ENCODE measurements at regions not wholly inside any gene's neighbourhood (a gene's known extent, or its start where the extent isn't known, plus 50 kb on each side); places are given as distances from the start of the nearest gene placed in this dataset.

DNA sequence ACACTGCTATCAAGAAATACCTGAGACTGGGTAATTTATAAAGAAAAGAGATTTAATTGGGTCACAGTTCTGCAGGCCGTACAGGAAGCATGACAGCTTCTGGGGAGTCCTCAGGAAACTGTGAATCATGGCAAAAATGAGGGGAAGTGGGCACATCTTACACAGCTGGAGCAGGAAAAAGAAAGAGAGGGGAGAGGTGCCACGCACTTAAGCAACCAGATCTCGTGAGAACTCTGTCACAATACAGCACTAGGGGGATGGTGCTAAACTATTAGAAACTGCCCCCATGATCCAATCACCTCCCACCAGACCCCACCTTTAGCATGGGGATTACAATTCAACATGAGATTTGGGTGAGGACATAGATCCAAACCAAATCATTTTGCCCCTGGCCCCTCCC lies 105.5 kb upstream of the CPLX2 start:
- DNase-seq: no peak

DNA sequence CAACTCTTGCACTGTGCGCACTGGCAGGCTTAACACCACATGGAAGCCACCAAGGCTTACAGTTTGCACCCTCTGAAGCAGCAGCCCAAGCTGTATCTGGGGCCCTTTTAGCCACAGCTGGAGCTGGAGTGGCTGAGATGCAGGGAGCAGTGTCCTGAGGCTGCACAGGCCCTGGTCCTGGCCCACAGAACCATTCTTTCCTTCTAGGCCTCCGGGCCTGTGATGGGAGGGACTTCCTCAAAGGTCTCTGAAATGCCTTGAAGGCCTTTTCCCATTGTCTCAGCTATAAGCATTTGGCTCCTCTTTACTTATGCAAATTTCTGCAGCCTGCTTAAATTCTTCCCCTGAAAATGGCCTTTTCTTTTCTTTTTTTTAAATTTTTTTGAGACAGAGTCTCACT lies 104.4 kb upstream of the CPLX2 start:
- no peak for DNase-seq

DNA sequence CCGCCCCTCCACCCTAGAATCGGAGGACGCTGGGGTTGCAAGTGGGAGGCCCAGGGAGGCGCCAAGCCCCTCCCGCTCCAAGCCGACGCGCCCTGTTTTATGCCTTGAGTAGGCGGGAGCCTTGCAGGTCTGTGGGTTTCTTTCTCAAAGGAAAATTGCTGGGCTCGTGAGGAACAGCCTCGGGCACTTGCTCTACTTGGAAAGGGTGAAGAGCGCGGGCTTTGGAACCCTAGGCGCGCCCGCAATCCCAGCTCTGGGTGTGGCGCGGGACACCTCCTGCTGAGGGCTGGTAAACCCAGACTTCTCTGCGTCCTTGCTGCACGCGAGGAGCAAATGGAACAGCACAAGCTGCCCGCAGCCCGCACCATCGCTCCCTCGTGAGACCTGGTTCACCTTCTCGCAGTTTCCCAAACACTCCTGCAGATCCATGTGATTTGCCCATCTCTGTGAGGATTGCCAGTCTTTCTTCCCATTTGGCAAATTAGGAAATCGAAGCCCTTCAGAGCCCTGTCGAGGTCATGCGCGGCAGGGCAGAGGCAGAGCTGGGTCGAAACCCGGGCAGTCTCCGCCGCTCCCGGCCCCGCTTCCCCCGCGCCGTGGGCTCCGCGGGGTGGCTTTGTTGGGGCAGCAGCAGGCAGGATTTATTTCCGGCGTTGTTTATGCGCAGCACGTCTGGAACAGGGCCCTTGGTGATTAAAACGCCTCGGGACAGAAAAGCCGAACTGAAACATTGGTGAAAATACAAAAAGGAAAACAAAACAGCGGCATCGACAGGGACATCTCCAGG lies 98.4 kb upstream of the CPLX2 start:
- DNase-seq: no peak

DNA sequence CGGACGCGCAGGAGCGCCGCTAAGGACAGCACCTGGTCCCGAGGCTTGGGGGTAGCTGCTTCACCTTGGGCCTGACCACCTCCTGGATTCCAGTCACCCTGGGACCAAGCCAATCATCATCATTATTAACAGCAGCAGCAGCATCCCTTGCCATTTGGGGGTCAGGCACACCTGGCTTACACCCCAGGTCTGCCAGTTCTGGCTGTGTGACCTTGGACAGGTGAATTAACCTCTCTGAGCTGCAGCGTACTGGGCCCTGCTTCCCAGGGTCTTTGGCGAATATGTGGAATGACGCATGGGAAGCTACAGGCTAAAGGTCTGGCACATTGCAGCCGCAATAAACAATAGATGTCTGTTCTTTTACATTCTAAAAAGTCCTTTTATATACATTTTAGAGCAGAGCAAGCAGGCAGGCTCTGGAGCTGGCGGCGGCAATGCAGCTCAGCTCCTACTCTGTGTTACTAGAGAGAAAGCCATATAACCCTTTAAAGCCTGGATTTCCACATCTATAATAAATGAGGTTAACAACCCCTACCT lies 97.8 kb upstream of the CPLX2 start:
- DNase-seq: no peak

DNA sequence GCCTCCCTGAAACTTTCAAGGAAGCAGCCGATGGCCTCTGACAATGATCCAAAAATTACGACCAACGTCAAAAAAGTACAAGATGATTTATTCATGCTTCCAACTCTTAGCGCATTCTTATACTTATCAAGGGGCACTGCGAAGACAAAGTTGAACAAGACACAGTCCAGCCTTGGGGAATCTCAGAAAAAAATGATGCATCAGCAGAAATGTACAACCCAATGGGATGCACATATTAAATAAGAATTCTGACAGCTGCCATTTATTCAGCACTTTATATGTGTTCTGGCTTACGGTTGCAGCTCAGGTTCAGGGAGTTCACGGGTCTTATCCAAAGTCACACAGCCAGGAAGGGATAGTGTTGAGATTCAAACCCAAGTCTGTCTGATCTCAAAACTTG lies 96.0 kb upstream of the CPLX2 start:
- DNase-seq: no peak

DNA sequence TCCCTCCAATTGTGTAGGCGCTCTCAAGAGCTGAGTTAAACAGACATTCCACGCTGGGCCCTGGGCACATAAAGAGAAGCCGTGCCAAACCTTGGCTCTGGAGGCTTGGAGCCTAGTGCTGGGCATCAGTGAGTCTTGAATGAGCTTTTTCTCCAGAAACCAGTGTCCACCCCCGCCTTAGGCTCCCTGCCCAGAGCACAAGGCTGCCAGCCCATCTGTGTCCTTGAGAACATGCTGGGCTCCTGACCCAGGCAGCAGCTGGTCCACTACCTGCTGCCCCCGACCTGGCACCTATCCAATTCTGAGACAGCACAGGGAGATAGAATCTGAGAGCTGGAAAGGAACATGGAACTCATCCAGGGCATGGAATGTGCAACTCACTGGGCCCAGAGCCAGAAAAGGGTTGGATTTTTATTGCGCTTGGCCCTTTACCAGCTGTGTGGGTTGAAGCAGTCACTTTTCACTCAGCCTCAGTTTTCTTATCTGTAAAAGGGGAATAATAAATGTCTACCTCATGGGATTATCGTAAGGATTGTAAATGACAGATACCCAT lies 92.4 kb upstream of the CPLX2 start:
- no peak for DNase-seq

DNA sequence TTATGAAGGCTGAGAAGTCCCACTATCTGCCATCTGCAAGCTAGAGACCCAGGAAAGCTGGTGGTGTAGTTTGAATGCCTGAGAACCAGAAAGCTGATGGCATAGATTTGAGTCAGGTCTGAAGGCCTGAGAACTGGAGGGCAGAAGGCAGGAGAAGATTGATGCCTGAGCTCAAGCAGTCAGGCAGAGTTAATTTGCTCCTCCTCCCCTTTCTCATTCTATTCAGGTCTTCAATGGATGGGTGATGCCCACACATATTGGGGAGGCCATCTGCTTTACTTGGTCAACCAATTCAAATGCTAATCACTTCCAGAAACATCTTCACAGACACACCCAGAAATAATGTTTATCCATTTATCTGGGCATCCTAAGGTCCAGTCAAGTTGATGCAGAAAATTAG lies 87.6 kb upstream of the CPLX2 start:
- no peak for DNase-seq

DNA sequence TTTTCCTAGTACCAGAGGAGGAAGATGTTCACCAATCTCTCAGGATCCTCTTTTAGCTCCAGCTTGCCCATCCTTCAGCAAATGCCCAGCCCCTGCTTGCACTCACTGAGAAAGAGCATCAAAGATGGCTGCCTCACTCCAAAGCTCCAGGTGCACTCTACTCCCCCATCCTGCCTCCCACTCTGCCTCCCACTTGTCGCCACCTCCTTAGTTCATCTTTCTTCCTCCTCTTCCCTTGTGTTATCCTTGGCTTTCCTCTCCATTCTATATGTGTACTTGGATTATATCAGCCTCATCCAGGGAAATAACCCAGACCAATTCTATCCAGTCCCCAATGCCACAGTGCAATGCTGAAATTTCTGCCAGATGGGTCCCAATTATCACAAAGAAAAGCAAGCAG lies 87.1 kb upstream of the CPLX2 start:
- DNase-seq: no peak

DNA sequence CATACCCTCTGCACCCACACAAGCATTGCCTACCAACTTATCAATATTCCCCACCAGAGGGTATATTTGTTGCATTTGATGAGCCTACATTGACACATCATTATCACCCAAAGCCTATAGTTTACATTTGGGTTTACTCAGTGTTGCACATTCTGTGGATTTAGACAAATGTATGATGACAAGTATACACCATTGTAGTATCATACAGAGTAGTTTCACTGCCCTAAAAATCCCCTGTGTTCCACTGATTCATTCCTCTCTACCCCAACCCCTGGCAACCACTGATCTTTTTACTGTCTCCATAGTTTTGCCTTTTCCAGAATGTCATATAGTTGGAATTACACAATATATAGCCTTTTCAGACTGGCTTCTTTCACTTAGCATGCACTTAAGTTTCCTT lies 85.7 kb upstream of the CPLX2 start:
- no peak for DNase-seq

DNA sequence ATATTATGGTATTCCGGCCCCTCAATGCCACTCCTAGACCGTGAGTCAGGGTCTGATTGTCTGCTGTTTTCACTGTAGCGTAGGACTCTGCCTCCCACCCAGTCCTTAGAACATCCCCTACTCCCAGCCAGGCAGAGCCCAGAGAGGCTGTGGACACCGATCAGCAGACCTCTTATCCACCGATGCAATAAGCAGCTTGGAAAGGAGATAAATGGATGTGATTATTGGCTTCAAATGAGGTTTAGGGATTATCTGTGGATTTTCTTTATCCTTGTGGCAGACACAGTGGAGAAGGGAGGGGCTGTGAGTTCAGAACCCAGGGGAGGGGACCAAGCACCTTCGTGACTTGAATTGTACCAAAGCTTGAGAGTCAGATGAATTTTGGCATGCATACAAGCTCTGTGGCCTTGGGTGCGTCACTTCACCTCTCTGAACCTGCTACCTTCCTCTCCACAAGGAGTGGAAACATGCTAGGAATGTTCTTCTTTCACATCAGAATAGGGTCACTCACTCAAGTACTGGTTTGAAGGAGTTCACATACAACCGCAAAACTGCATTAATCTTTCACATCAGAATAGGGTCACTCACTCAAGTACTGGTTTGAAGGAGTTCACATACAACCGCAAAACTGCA lies 83.1 kb upstream of the CPLX2 start:
- DNase-seq: no peak

DNA sequence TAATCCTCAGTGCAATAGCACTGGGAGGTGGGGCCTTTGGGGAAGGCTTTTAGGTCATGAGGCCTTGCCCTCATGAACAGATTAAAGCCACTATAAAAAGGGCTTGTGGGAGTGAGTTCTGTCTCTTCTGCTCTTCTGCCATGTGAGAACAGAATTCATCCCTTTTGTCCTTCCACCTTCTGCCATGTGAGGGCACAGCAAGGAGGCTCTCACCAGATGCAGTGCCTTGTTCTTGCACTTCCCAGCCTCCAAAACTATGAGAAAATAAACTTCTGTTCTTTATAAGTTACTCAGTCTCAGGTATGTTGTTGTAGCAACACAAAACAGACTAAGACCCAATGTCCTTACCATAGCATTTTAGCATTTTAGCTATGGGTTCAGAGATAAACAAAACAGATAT lies 81.7 kb upstream of the CPLX2 start:
- no peak for DNase-seq

DNA sequence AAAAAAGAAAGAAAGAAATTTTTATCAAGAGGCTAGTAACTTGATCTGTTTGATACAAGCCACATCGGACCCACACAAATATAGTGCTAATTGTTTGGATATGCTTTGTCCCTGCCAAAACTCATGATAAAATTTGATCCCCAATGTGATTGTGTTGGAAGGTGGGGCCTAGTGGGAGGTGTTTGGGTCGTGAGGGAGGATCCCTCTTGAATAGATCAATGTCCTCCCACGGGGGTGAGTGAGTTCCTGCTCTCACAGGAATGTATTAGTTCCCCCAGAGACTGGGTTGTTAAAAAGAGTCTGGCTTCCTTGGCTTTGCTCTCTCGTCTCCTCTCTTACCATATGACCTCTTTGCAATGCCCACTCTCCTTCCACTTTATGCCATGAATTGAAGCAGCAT lies 80.6 kb upstream of the CPLX2 start:
- DNase-seq: no peak

DNA sequence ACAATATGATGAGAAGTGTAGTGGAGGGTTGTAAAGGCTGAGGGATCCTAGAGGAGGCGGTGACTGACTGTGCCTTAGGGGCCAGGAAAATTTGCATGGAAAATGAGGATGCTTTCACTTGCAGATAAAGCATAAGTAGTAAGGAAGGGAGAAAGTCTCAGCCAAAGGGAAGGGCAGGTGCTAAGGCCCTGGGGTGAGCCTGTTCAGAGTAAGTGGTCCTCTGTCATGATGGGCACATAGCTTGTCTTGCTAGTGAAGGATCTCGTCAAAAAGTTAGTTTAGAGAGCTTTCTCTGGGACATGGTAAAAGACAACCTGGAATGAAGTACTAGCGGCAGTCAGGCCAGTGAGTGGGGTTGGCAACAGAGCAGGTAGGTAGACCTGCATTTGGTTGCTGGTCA lies 75.4 kb upstream of the CPLX2 start:
- DNase-seq: no peak

DNA sequence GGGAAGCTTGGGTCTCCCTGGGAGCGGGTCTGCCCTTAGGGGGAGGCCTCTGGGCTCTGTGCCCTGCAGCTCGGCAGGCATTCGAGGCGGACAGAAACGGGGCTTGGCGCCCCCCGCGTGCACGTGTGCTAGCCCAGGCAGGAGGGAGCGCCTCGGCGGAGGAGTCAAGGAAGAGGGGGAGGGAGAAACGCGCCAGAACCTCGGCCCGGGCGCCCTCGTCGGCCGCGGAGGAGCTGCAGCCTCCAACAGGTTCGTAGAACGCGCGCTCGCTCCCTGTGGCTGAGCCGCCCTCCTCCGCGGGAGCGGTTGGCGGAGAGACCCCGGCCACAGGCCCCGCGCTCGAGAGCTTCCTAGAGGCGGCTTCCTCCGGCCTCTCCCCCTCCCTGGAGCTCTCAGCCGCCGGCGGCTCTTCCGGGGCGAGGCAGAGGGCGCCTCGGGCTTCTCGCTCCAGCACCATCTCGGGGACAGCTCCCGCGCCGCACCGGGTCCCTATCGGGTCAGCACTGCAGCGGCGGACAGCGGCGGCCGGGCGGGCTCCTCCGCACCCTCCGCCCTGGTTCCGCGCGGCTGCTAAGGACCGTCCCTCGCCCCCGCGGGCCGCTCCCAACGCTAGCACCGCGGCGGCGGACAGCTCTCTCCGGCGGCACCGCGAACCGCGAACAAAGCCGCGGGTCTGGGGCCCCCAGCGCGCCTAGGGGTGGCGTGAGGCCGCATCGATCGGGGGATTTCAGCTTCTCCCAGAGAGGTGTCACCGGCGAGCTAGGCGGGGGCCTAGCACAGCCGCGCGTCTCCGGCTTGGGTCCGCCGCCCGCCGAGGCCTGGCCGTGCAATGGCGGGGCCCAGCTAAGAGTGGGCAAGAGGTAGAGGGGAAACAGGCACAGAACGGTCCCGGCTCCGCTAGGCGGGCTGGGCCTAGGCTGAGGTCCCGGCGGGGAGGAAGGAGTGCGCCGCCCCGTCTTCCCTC lies 74.6 kb upstream of the CPLX2 start:
- peak; percentile 18 to 55 (median 46) for DNase-seq

DNA sequence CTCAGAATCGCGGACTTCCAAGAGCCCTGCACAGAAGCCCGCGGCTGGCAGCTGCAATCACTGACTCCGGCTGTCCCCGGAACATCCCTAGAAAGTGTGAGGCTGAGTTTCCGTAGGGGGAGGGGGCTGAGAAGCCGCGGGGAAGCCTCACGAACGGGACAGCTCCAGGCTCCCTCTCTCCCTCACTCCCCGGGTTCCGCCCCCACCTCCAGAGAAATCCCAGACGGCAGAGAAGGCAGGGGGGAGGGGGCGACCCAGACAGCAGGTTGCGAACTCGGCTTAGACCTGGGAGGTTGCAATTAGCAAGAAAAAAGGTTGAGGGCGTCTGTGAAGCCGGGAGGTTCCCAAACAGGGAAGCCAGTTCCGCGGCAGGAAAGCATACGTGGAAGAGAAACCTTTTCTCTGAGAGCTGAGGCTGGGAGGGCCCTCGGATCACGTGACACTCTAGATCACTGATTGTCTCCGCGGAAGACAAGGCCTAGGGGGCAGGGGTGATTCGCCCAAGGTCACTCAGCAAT lies 73.8 kb upstream of the CPLX2 start:
- DNase-seq: no peak

DNA sequence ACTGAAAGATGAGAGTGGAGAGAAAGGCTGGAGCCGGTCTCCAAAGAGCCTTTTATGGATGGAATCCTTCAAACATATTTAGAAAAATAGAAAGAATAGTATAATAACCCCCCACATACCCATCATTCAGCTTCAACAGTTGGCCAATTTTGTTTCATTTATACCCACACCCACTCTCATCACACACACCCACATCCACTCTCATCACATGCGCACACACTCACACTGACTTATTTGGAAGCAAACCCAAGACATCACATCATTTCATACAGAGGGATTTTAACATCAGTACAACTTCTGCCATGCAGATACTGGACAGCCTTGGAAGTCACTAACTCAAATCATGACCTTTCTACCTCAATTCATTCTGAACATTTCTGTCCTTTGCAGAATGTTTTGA lies 72.8 kb upstream of the CPLX2 start:
- DNase-seq: no peak

DNA sequence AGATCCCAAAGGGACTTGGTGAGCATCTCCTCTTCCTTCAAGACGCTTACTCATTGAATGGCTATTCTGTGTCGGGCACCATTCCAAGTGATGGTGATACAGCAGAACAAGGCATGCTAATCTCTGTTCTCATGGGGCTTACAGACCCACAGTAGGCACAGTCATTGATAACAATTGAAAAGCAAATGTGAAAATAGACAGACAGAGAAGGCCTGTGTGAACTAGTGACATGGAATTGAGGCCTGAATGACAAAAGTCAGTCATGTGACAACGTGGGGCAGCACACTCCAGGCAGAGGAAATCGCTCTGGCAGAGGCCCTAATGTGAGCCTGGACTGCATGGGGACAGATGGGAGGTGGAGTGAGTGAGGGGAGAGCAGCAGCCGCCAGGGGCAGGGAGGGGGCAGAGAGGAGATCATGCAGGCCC lies 70.7 kb upstream of the CPLX2 start:
- DNase-seq: no peak

DNA sequence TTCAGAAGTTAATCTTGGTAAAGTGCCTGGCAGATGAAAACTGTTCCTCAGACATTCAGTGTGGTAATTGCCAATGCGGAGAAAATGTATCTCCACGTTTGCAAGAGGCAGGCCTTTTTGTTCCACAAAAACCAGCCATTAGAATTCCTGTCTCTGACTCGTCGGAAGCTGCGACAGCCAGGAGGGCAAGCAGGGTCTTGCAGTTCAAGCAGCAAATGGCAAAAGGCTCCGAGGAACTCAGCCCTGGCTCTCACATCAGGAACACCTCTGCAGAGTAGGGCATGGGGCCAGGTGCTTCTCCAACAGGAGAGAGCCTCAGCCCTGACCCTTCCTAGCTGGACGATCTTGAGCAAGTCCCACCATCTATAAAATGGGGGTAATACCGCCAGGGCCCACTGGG lies 69.0 kb upstream of the CPLX2 start:
- DNase-seq: no peak

DNA sequence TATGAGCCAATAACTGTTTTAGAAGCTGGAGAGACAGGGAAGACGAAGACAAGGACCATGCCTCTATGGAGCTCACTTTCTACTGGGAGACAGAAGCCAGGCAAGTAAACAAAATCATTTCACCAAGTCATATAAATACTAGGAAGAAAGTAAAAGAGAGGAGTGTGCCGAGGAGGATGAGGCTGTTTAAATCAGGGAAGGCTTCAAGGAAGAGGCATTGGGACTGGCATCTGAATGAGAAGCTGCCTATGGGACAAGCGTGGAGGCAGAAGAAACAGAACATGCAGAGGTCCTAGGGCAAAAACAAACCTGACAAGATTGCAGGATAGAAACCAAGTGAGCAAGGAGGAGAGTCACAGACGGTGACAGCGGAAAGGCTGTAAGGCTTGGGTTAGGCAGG lies 68.1 kb upstream of the CPLX2 start:
- DNase-seq: no peak

DNA sequence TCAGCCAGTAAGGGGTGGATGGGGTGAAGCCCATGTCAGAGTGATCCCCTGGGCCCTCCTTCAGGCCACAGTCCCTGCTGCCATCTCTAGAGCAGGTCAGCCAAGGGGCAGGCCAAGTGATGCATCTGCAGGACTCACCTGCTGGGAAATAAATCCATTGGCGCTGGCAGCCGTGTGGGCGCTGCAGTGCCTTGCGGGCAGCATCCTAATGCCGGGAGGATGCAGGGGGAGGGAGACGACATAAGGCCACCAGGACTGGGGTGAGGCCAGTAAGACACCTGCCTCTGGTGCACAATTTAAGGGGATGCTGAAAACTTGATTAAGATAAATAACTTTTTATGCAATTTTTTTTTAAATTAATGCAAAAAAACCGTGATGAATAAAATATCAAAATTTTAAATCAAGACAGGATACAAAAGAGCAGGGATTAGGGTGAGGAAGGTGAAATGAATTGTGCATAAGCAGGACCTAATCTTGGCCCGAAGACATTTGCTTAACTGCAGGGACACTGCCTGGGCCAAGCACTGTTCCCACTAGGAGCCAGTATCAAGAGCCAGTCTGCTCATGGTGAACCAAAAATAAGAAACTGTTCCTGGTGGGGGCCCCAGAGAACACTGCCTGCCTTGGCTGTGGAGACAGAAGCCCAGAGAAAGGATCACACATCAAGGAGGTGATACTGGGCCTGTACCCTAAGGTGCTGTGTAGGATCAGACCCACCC lies 67.5 kb upstream of the CPLX2 start:
- no peak for DNase-seq

DNA sequence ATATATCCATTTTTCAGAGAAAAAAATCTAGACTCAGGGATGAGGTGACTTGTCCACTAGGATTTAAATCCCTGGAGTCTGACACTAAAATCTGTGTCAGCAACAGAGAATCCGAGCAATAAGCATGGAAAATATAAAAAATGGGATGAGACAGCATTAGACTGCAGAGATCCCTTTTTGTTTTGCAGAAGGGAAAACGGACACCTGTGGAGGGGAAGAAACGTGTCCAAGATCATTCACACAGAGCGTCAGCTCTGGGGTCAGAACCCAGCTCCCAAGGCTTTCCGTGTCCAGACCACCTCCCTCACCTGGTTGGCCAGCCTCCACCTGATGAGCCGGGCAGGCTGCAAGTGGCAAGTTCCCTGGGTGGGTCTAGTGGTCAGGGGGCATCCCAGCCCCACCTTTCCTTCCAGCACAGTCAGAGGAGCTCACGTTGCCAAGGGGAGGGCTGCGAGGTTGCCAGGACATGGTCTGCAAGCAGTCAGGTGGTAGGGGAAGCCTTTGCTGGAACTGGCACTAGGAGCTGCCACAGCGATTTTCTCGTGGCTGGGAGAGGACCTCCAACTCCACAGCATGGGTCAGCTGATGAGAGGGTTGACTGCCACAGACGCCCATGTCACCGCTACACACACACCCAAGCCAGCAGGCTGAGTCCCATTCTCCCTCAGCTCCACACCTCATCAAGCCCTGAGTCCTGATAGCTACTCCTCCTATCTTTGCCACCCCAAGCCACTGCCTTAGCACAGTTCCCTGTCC lies 65.9 kb upstream of the CPLX2 start:
- no peak for DNase-seq
